SK-N-SH (cell line): ENCODE measurements at regions not wholly inside any gene's neighbourhood (a gene's known extent, or its start where the extent isn't known, plus 50 kb on each side); places are given as distances from the start of the nearest gene placed in this dataset.

ENCODE experiments used
- CTCF ChIA-PET: fragments of 300-600, 350-600 bp; formaldehyde crosslinking; extraction: SDS; loops from one replicate; lab custom pipeline; 2021; lab: Yijun Ruan, JAX
- POLR2A ChIA-PET: fragments of 350-600 bp; sonication (Branson Sonifier 250); formaldehyde crosslinking; extraction: SDS; loops from one replicate; lab custom pipeline; 2020; ENCODE audit warnings: antibody characterized with exemption, inconsistent platforms; lab: Yijun Ruan, JAX
- DNase-seq: peaks from one replicate; pipeline ENCODE4 v3.0.0; 2012
- H2AFZ ChIP-seq: fragments of 200-600 bp; sonication (generic); 2 replicates; pipeline ENCODE4 v1.8.1; 2016; ENCODE audit warnings: antibody characterized with exemption, mild to moderate bottlenecking, low read depth
- H3F3A ChIP-seq: fragments of 200-600 bp; sonication (generic); replicated peaks from 2 replicates; pipeline ENCODE3; 2016; ENCODE audit warnings: antibody characterized with exemption, mild to moderate bottlenecking; ENCODE audit not compliant: insufficient read depth
- H3K27ac ChIP-seq, 2 experiments: fragments of 200-500 bp in 1 of 2; fragments of 200-600 bp in 1 of 2; sonication (Bioruptor generic) in 1 of 2; sonication (generic), shearing (Covaris generic) in 1 of 2; 2 replicates each; pipeline versions ENCODE4 v1.5.1 to v1.6.1; 2014 to 2016; ENCODE audit warnings: low read depth in 2 of 2, inconsistent platforms in 1 of 2, low read length in 1 of 2, mild to moderate bottlenecking in 1 of 2, mixed read lengths in 1 of 2
- H3K27me3 ChIP-seq: fragments of 200-600 bp; sonication (generic), shearing (Covaris generic); 2 replicates; pipeline ENCODE4 v1.6.1; 2016; ENCODE audit warnings: mixed run types; ENCODE audit not compliant: insufficient read depth
- H3K36me3 ChIP-seq, 2 experiments: fragments of 200-500 bp in 1 of 2; fragments of 200-600 bp in 1 of 2; sonication (Bioruptor generic) in 1 of 2; sonication (generic) in 1 of 2; replicated peaks in 1 of 2; 2 replicates each; pipeline versions ENCODE3 to v1.5.1; 2014 to 2016; ENCODE audit warnings: low read length in 1 of 2, mild to moderate bottlenecking in 1 of 2; ENCODE audit not compliant: insufficient read depth in 2 of 2, control insufficient read depth in 1 of 2
- H3K4me1 ChIP-seq, 2 experiments: fragments of 200-500 bp in 1 of 2; fragments of 200-600 bp in 1 of 2; sonication (Bioruptor generic) in 1 of 2; sonication (generic), shearing (Covaris generic) in 1 of 2; 2 replicates each; pipeline versions ENCODE4 v1.5.1 to v1.6.1; 2014 to 2016; ENCODE audit warnings: low read depth in 1 of 2, low read length in 1 of 2, mixed run types in 1 of 2; ENCODE audit not compliant: insufficient read depth in 2 of 2, control insufficient read depth in 1 of 2
- H3K4me2 ChIP-seq: fragments of 200-600 bp; sonication (generic), shearing (Covaris generic); 2 replicates; pipeline ENCODE4 v1.6.1; 2017; ENCODE audit warnings: mixed run types
- H3K4me3 ChIP-seq, 2 experiments: fragments of 200-500 bp in 1 of 2; fragments of 200-600 bp in 1 of 2; sonication (Bioruptor generic) in 1 of 2; sonication (generic), shearing (Covaris generic) in 1 of 2; 2 replicates each; pipeline versions ENCODE4 v1.5.1 to v1.8.1; 2014 to 2016; ENCODE audit warnings: low read depth in 2 of 2, inconsistent platforms in 1 of 2, low read length in 1 of 2, mild to moderate bottlenecking in 1 of 2, mixed read lengths in 1 of 2, moderate library complexity in 1 of 2
- H3K79me2 ChIP-seq: fragments of 200-600 bp; sonication (generic); 2 replicates; pipeline ENCODE4 v1.8.1; 2017; ENCODE audit warnings: mild to moderate bottlenecking; ENCODE audit not compliant: insufficient read depth
- H3K9ac ChIP-seq: fragments of 200-600 bp; sonication (generic); 2 replicates; pipeline ENCODE4 v1.6.1; 2017; ENCODE audit warnings: mixed run types
- H3K9me2 ChIP-seq: fragments of 200-600 bp; sonication (generic); 2 replicates; pipeline ENCODE4 v1.6.1; 2017; ENCODE audit warnings: mixed run types
- H3K9me3 ChIP-seq: fragments of 200-600 bp; sonication (generic); 2 replicates; pipeline ENCODE4 v1.6.1; 2017; ENCODE audit warnings: mixed run types, mild to moderate bottlenecking, moderate library complexity
- H4K20me1 ChIP-seq: fragments of 200-600 bp; sonication (generic); 2 replicates; pipeline ENCODE4 v1.6.1; 2017; ENCODE audit warnings: mild to moderate bottlenecking, mixed run types; ENCODE audit not compliant: insufficient read depth
- ELF1 ChIP-seq: IDR thresholded peaks from 2 replicates; pipeline ENCODE4 v1.4.0; 2012
- GABPA ChIP-seq: IDR thresholded peaks from 2 replicates; pipeline ENCODE4 v1.4.0; 2012; ENCODE audit warnings: low read depth, mild to moderate bottlenecking
- IRF3 ChIP-seq: fragments of 150-350 bp; IDR thresholded peaks from 2 replicates; pipeline ENCODE4 v1.6.1; 2016; ENCODE audit warnings: mild to moderate bottlenecking, low read depth, low read length
- MAX ChIP-seq: IDR thresholded peaks from 2 replicates; pipeline ENCODE4 v1.4.0; 2012; ENCODE audit warnings: low read depth
- MEF2A ChIP-seq: IDR thresholded peaks from 2 replicates; pipeline ENCODE4 v1.4.0; 2012; ENCODE audit warnings: low read depth, borderline replicate concordance
- PBX3 ChIP-seq: IDR thresholded peaks from 2 replicates; pipeline ENCODE4; 2012
- RAD21 ChIP-seq: IDR thresholded peaks from 2 replicates; pipeline ENCODE4 v1.6.1; 2012; ENCODE audit warnings: mild to moderate bottlenecking, low read length
- RCOR1 ChIP-seq: fragments of 150-350 bp; IDR thresholded peaks from 2 replicates; pipeline ENCODE4 v1.6.1; 2017; ENCODE audit warnings: antibody characterized with exemption, low read length
- SIN3A ChIP-seq: IDR thresholded peaks from 2 replicates; pipeline ENCODE4 v1.6.1; 2012; ENCODE audit warnings: low read depth, mild to moderate bottlenecking, low read length, moderate library complexity, borderline replicate concordance
- USF1 ChIP-seq: IDR thresholded peaks from 2 replicates; pipeline ENCODE4 v1.4.0; 2012; ENCODE audit warnings: low read depth, borderline replicate concordance
- YY1 ChIP-seq: IDR thresholded peaks from 2 replicates; pipeline ENCODE4 v1.4.0; 2012; ENCODE audit warnings: low read depth, mild to moderate bottlenecking
- WGBS: methylation state at CpG from one replicate; pipeline ENCODE4 v1.1.6; 2017; ENCODE audit warnings: low lambda C conversion rate; 5-methylcytosine and 5-hydroxymethylcytosine counted together

GRCh38 chr9:135225619-135226228, 138.3 kb downstream of the OLFM1 start:
- POLR2A ChIA-PET = interaction anchor here (0.8 to 1.0 kb wide), 2 partner anchors 16 to 39 kb away, joined by 3 to 4 read pairs; no protein-coding TSS in a partner anchor
- H3K9me3 ChIP-seq = no peaks in the 10 kb centered on the region
- CTCF ChIA-PET = interaction anchor here (0.6 to 8.1 kb wide), 7 partner anchors 14 to 187 kb away, joined by 3 to 48 read pairs (median 4); partner anchors contain the start of gene OLFM1

More at GRCh38 chr9:135225619-135226228, 138.3 kb downstream of the OLFM1 start:
- Histone ChIP-seq H4K20me1 (no peaks in the 10 kb centered on the region), H3K9ac (no peak overlapping the region), H3K27ac (peak overlapping the region in 1 of 2 experiments; percentile 76; a peak in 2 of 4 replicates), H3K4me3 (no peak overlapping the region), H3K4me1 (peaks cover 0 to 26% of the 10 kb centered on the region in 2 experiments; a peak in 1 of 4 replicates), H3K4me2 (no peak overlapping the region), H3K79me2 (no peaks in the 10 kb centered on the region), H3K9me2 (no peaks in the 10 kb centered on the region), H3F3A (peaks cover 8% of the 10 kb centered on the region), H3K27me3 (no peaks in the 10 kb centered on the region), H3K36me3 (no peaks in the 10 kb centered on the region), H2AFZ (no peak overlapping the region)
- TF ChIP-seq RCOR1 (no peak), YY1 (no peak), RAD21 (no peak), ELF1 (no peak), PBX3 (no peak), MEF2A (no peak), USF1 (no peak), GABPA (no peak), MAX (no peak), SIN3A (no peak), IRF3 (no peak)
- no peak for DNase-seq
- WGBS = 68% methylated on average over 11 of the region's 11 CpGs
